ENCODE measurements at regions not wholly inside any gene's neighbourhood (a gene's known extent, or its start where the extent isn't known, plus 50 kb on each side); places are given as distances from the start of the nearest gene placed in this dataset.

- no peak for TF ChIP-seq CTCF (IDR thresholded peaks at IDR 0.05; ENCODE audit: insufficient read depth, low read depth, low read length)
- TF ChIP-seq EZH2 (IDR thresholded peaks at IDR 0.05; ENCODE audit: insufficient read depth, low read length) = no peak
Observed at GRCh38 chr14:101191101-101191720, 287.7 kb upstream of the RTL1 start.

Data from astrocyte (in vitro differentiated cells and primary cell).